ENCODE measurements at regions not wholly inside any gene's neighbourhood (a gene's known extent, or its start where the extent isn't known, plus 50 kb on each side); places are given as distances from the start of the nearest gene placed in this dataset.

DNA sequence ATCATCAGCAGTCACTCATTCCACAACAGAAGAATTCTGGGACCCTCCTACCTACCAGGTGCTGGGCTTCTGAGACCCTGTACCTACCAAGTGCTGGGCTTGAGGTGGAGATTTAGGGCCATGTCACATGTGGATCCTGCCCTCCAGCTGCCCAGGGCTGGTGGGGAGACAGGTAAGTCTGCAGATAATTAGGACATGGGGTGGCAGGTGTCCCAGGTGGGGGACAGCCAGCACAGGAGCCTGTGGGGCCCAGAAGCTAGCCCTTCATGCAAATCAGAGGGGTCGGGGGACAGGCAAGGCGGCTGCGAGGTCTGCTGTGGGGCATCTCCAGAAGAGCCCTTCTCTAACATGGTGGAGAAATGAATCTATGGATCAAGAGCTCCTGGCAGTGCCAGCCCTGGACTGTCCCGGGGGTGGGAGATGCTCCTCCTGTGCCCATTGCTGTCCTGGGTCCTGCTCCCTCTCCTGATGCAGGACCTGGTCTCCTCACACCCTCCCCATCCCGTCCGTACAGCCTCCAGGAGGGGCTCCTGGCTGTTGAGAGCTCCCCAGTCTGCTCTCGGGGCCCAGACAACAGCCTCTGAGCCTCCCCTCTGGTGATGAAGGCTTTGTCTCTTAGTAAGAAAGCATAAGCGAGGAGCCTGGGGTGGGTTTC is 106.3 kb upstream of the GLI2 start:
- TF ChIP-seq, protein P1, sequence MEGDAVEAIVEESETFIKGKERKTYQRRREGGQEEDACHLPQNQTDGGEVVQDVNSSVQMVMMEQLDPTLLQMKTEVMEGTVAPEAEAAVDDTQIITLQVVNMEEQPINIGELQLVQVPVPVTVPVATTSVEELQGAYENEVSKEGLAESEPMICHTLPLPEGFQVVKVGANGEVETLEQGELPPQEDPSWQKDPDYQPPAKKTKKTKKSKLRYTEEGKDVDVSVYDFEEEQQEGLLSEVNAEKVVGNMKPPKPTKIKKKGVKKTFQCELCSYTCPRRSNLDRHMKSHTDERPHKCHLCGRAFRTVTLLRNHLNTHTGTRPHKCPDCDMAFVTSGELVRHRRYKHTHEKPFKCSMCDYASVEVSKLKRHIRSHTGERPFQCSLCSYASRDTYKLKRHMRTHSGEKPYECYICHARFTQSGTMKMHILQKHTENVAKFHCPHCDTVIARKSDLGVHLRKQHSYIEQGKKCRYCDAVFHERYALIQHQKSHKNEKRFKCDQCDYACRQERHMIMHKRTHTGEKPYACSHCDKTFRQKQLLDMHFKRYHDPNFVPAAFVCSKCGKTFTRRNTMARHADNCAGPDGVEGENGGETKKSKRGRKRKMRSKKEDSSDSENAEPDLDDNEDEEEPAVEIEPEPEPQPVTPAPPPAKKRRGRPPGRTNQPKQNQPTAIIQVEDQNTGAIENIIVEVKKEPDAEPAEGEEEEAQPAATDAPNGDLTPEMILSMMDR (IDR thresholded peaks at IDR 0.05) = no peak
- TF ChIP-seq POLR2A (IDR thresholded peaks at IDR 0.05) = no peak
- no peak for TF ChIP-seq POLR2AphosphoS5 (IDR thresholded peaks at IDR 0.05)
